IPS-15b (cell line): ENCODE measurements at regions not wholly inside any gene's neighbourhood (a gene's known extent, or its start where the extent isn't known, plus 50 kb on each side); places are given as distances from the start of the nearest gene placed in this dataset.
"Not testable (repeated sequence)": the region's sequence is repeated elsewhere in the genome, so short reads cannot be mapped to it uniquely, and the experiment has no call there.

Experiments
- H3K27me3 ChIP-seq: one replicate; pipeline ENCODE4 v1.6.1; 2013; ENCODE audit warnings: low read length; ENCODE audit not compliant: control insufficient read depth, insufficient read depth
- H3K36me3 ChIP-seq: one replicate; pipeline ENCODE4 v1.6.1; 2013; ENCODE audit warnings: low read length; ENCODE audit not compliant: control insufficient read depth, insufficient read depth
- H3K4me1 ChIP-seq: one replicate; pipeline ENCODE4 v1.6.1; 2013; ENCODE audit warnings: mild to moderate bottlenecking, low read length; ENCODE audit not compliant: control insufficient read depth, insufficient read depth
- H3K4me3 ChIP-seq: one replicate; pipeline ENCODE4 v1.5.1; 2013; ENCODE audit warnings: low read depth, low read length
- H3K9ac ChIP-seq: one replicate; pipeline ENCODE4 v1.6.1; 2013; ENCODE audit warnings: low read depth, mild to moderate bottlenecking, low read length
- H3K9me3 ChIP-seq: one replicate; pipeline ENCODE4 v1.6.1; 2013; ENCODE audit warnings: mild to moderate bottlenecking, low read length; ENCODE audit not compliant: control insufficient read depth, insufficient read depth

GRCh38 chr5:62825623-62826220, 247.1 kb downstream of the LRRC70 start:
- Histone ChIP-seq H3K4me3 (no peak overlapping the region), H3K36me3 (no peaks in the 10 kb centered on the region), H3K9ac (no peak overlapping the region), H3K9me3 (no peaks in the 10 kb centered on the region), H3K4me1 (no peaks in the 10 kb centered on the region), H3K27me3 (no peaks in the 10 kb centered on the region)

GRCh38 chr5:62824936-62825335, 246.3 kb downstream of the LRRC70 start:
- Histone ChIP-seq H3K9me3 (no peaks in the 10 kb centered on the region), H3K36me3 (no peaks in the 10 kb centered on the region), H3K4me3 (no peak overlapping the region), H3K4me1 (no peaks in the 10 kb centered on the region), H3K9ac (no peak overlapping the region), H3K27me3 (no peaks in the 10 kb centered on the region)

GRCh38 chr5:62817043-62817442, 238.4 kb downstream of the LRRC70 start:
- not testable (repeated sequence) for H3K9ac ChIP-seq, H3K9me3 ChIP-seq, H3K4me3 ChIP-seq, H3K4me1 ChIP-seq, H3K27me3 ChIP-seq, H3K36me3 ChIP-seq

GRCh38 chr5:62814991-62815390, 236.4 kb downstream of the LRRC70 start:
- H3K9me3 ChIP-seq, result no peaks in the 10 kb centered on the region
- H3K36me3 ChIP-seq, result no peaks in the 10 kb centered on the region
- no peak overlapping the region for H3K9ac ChIP-seq
- no peak overlapping the region for H3K4me3 ChIP-seq
- no peaks in the 10 kb centered on the region for H3K4me1 ChIP-seq
- no peaks in the 10 kb centered on the region for H3K27me3 ChIP-seq

- Histone ChIP-seq H3K9ac (no peak overlapping the region), H3K4me3 (no peak overlapping the region), H3K36me3 (no peaks in the 10 kb centered on the region), H3K27me3 (no peaks in the 10 kb centered on the region), H3K9me3 (no peaks in the 10 kb centered on the region), H3K4me1 (no peaks in the 10 kb centered on the region)
These were observed 234.1 kb downstream of the LRRC70 start for GRCh38 chr5:62812621-62813255.

- H3K4me3 ChIP-seq, result peak overlapping the region; percentile 53
- H3K9me3 ChIP-seq, H3K27me3 ChIP-seq, H3K9ac ChIP-seq, H3K4me1 ChIP-seq, H3K36me3 ChIP-seq: not testable (repeated sequence)
These were observed 226.2 kb downstream of the LRRC70 start for GRCh38 chr5:62804819-62805218.

- H3K4me3 ChIP-seq, result no peak overlapping the region
These were observed 217.3 kb downstream of the LRRC70 start for GRCh38 chr5:62795926-62796325.

GRCh38 chr5:62794456-62794855, 215.8 kb downstream of the LRRC70 start:
- no peaks in the 10 kb centered on the region for H3K4me1 ChIP-seq
- no peak overlapping the region for H3K9ac ChIP-seq
- H3K36me3 ChIP-seq, result no peaks in the 10 kb centered on the region
- H3K4me3 ChIP-seq, result no peak overlapping the region
- no peaks in the 10 kb centered on the region for H3K9me3 ChIP-seq
- H3K27me3 ChIP-seq, result no peaks in the 10 kb centered on the region

More at GRCh38 chr5:62795926-62796325, 217.3 kb downstream of the LRRC70 start:
- H3K9ac ChIP-seq, result no peak overlapping the region
- H3K9me3 ChIP-seq, result no peaks in the 10 kb centered on the region
- H3K4me1 ChIP-seq, result no peaks in the 10 kb centered on the region
- no peaks in the 10 kb centered on the region for H3K27me3 ChIP-seq
- no peaks in the 10 kb centered on the region for H3K36me3 ChIP-seq

GRCh38 chr5:62791059-62791458, 212.4 kb downstream of the LRRC70 start:
- no peaks in the 10 kb centered on the region for H3K9me3 ChIP-seq
- no peak overlapping the region for H3K9ac ChIP-seq
- no peaks in the 10 kb centered on the region for H3K27me3 ChIP-seq
- H3K4me1 ChIP-seq, result no peaks in the 10 kb centered on the region
- no peaks in the 10 kb centered on the region for H3K36me3 ChIP-seq
- H3K4me3 ChIP-seq, result no peak overlapping the region

GRCh38 chr5:62790348-62790747, 211.7 kb downstream of the LRRC70 start:
- Histone ChIP-seq H3K9me3 (no peaks in the 10 kb centered on the region), H3K27me3 (no peaks in the 10 kb centered on the region), H3K4me3 (no peak overlapping the region), H3K36me3 (no peaks in the 10 kb centered on the region), H3K9ac (no peak overlapping the region), H3K4me1 (no peaks in the 10 kb centered on the region)

GRCh38 chr5:62786099-62786498, 207.5 kb downstream of the LRRC70 start:
- Histone ChIP-seq H3K4me3 (no peak overlapping the region), H3K4me1 (no peaks in the 10 kb centered on the region), H3K27me3 (no peaks in the 10 kb centered on the region), H3K9ac (no peak overlapping the region), H3K9me3 (no peaks in the 10 kb centered on the region), H3K36me3 (no peaks in the 10 kb centered on the region)

GRCh38 chr5:62785588-62785987, 207.0 kb downstream of the LRRC70 start:
- no peaks in the 10 kb centered on the region for H3K36me3 ChIP-seq
- H3K4me3 ChIP-seq, result no peak overlapping the region
- H3K9me3 ChIP-seq, result no peaks in the 10 kb centered on the region
- H3K4me1 ChIP-seq, result no peaks in the 10 kb centered on the region
- no peak overlapping the region for H3K9ac ChIP-seq
- H3K27me3 ChIP-seq, result no peaks in the 10 kb centered on the region
